ENCODE measurements at regions not wholly inside any gene's neighbourhood (a gene's known extent, or its start where the extent isn't known, plus 50 kb on each side); places are given as distances from the start of the nearest gene placed in this dataset.

DNA sequence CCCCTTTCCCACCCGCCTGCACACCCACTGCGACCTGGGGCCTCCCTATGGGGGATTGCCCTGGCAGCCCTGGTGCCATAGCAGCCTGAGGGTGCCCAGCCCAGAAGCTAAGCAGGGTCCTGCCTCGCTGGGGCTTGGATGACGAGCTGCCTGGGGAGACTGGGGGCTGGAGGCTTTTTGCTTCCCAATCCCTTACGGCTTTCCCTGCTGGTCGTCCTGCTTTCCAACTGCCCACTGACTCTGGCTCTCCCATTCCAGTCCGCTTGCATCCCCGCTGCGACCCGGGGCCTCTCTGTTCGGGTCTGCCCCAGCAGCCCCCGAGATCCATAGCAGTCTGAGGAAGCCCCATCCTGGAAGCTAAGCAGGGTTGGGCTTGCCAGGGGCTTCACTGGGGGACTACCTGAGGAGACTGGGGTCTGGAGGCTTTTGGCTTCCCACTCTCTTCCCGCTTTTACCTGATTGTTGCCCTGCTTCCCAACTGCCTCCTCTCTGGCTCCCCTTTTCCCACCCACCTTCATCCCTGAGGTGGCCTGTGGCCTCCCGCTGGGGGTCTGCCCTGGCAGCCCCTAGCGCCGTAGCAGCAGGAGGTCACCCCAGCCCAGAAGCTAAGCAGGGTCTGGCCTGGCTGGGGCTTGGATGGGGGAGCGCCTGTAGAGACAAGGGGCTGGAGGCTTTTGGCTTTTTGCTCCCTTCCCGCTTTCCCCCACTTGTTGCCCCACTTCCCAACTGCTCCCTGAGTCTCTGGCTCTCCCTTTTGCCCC is 2292.8 kb downstream of the TP53TG3F start:
- TF ChIP-seq, protein P1, sequence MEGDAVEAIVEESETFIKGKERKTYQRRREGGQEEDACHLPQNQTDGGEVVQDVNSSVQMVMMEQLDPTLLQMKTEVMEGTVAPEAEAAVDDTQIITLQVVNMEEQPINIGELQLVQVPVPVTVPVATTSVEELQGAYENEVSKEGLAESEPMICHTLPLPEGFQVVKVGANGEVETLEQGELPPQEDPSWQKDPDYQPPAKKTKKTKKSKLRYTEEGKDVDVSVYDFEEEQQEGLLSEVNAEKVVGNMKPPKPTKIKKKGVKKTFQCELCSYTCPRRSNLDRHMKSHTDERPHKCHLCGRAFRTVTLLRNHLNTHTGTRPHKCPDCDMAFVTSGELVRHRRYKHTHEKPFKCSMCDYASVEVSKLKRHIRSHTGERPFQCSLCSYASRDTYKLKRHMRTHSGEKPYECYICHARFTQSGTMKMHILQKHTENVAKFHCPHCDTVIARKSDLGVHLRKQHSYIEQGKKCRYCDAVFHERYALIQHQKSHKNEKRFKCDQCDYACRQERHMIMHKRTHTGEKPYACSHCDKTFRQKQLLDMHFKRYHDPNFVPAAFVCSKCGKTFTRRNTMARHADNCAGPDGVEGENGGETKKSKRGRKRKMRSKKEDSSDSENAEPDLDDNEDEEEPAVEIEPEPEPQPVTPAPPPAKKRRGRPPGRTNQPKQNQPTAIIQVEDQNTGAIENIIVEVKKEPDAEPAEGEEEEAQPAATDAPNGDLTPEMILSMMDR (IDR thresholded peaks at IDR 0.05; ENCODE audit: low read depth, low read length), result no peak
- TF ChIP-seq POLR2A (IDR thresholded peaks at IDR 0.05; ENCODE audit: extremely low read depth, insufficient read length) (no peak), MYC (IDR thresholded peaks at IDR 0.05; ENCODE audit: low read depth, low read length) (no peak)
- TF ChIP-seq, protein P2, sequence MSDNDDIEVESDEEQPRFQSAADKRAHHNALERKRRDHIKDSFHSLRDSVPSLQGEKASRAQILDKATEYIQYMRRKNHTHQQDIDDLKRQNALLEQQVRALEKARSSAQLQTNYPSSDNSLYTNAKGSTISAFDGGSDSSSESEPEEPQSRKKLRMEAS (IDR thresholded peaks at IDR 0.05; ENCODE audit: low read depth, low read length), result no peak

Measured in NB4 (cell line).